ENCODE measurements at regions not wholly inside any gene's neighbourhood (a gene's known extent, or its start where the extent isn't known, plus 50 kb on each side); places are given as distances from the start of the nearest gene placed in this dataset.

DNA sequence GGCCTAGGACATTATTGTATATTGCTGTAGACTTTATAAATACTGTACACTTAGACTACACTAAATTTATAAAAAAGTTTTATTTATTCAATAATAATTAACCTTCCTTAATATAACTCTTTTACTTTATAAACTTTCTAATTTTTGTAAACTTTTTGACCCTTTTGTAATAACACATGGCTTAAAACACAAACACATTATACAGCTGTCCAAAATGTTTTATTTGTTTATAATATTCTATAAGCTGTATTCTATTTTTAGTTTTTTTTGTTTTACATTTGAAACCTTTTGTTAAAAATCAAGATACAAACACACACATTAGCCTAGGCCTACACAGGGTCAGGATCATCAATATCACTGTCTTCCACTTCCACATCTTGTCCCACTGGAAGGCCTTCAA, 190.0 kb downstream of the BMP4 start:
- H3K4me3 ChIP-seq: no peak overlapping the region
- no peaks in the 10 kb centered on the region for H3K27me3 ChIP-seq (ENCODE audit: insufficient read depth, low read depth)
- intact Hi-C loops (cut with micrococcal nuclease; ENCODE audit: unreplicated experiment): no loop called here
- ChIA-PET POLR2A (ENCODE audit: unreplicated experiment) (no interaction called here), CTCF (no interaction called here)
- H3K4me2 ChIP-seq: no peak overlapping the region
- H3K27ac ChIP-seq: no peak overlapping the region
- no peak for DNase-seq
- H3K9me3 ChIP-seq (ENCODE audit: insufficient read depth, low read depth): no peaks in the 10 kb centered on the region
- H3K9me2 ChIP-seq (ENCODE audit: insufficient read depth): no peaks in the 10 kb centered on the region
- TF ChIP-seq EZH2 (IDR thresholded peaks at IDR 0.05; ENCODE audit: low read depth): no peak
- TF ChIP-seq, protein P1, sequence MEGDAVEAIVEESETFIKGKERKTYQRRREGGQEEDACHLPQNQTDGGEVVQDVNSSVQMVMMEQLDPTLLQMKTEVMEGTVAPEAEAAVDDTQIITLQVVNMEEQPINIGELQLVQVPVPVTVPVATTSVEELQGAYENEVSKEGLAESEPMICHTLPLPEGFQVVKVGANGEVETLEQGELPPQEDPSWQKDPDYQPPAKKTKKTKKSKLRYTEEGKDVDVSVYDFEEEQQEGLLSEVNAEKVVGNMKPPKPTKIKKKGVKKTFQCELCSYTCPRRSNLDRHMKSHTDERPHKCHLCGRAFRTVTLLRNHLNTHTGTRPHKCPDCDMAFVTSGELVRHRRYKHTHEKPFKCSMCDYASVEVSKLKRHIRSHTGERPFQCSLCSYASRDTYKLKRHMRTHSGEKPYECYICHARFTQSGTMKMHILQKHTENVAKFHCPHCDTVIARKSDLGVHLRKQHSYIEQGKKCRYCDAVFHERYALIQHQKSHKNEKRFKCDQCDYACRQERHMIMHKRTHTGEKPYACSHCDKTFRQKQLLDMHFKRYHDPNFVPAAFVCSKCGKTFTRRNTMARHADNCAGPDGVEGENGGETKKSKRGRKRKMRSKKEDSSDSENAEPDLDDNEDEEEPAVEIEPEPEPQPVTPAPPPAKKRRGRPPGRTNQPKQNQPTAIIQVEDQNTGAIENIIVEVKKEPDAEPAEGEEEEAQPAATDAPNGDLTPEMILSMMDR (conservative IDR thresholded peaks at IDR 0.05): no peak
- H3K79me2 ChIP-seq (ENCODE audit: low read depth): no peaks in the 10 kb centered on the region
- no peaks in the 10 kb centered on the region for H3K4me1 ChIP-seq (replicated peaks; ENCODE audit: insufficient read depth)
- H2AFZ ChIP-seq: no peak overlapping the region
- no peaks in the 10 kb centered on the region for H3F3A ChIP-seq (ENCODE audit: insufficient read depth, low read depth)
- no peaks in the 10 kb centered on the region for H3K36me3 ChIP-seq (ENCODE audit: low read depth)
- no TSS peak for BruUV-seq (replicated peaks)
- no peaks in the 10 kb centered on the region for H4K20me1 ChIP-seq (ENCODE audit: insufficient read depth)

DNA sequence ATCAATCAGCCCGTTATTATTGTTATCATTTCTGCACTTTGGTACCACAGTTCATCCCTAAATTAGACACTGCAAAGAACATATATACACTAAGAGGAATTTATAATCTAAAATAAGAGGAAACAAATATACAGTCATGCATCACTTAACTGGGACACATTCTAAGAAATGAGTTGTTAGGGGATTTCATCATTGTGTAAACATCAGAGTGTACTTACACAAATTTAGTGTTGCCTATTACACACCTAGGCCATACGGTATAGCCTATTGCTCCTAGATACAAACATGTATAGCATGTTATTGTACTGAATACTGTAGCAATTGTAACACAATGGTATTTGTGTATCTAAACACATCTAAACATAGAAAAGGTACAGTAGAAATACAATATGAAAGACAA, 190.5 kb downstream of the BMP4 start:
- TF ChIP-seq, protein P1 (conservative IDR thresholded peaks at IDR 0.05): no peak
- no peak for TF ChIP-seq EZH2 (IDR thresholded peaks at IDR 0.05; ENCODE audit: low read depth)
- DNase-seq: no peak
- Histone ChIP-seq H3K4me3 (no peak overlapping the region), H3K4me2 (no peak overlapping the region), H3K9me3 (ENCODE audit: insufficient read depth, low read depth) (no peaks in the 10 kb centered on the region), H3K79me2 (ENCODE audit: low read depth) (no peaks in the 10 kb centered on the region), H3K9me2 (ENCODE audit: insufficient read depth) (no peaks in the 10 kb centered on the region), H3F3A (ENCODE audit: insufficient read depth, low read depth) (no peaks in the 10 kb centered on the region), H3K27me3 (ENCODE audit: insufficient read depth, low read depth) (no peaks in the 10 kb centered on the region), H2AFZ (no peak overlapping the region), H3K27ac (no peak overlapping the region), H3K36me3 (ENCODE audit: low read depth) (no peaks in the 10 kb centered on the region), H3K4me1 (replicated peaks; ENCODE audit: insufficient read depth) (no peaks in the 10 kb centered on the region), H4K20me1 (ENCODE audit: insufficient read depth) (no peaks in the 10 kb centered on the region)
- BruUV-seq (replicated peaks): no TSS peak
- ChIA-PET POLR2A (ENCODE audit: unreplicated experiment) (no interaction called here), CTCF (no interaction called here)
- intact Hi-C loops (cut with micrococcal nuclease; ENCODE audit: unreplicated experiment): no loop called here

DNA sequence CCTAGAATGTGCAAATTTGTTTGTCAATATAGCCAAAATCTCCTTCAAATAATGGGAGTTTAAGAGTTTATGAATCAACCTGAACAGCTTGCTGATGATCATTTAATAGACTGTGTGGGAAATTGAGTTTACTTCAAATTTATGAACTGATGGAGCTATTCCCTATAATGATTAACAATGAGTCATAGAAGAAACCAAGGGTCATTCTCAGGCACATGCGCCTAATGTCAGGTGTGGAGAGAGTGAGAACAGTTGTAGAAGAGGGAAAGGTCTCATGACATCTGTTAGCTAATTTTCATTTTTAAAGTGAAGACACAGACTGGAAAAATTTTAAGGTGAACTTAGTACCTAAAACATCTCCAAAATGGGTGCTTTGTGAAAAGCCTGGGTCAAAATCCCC, 191.8 kb downstream of the BMP4 start:
- Histone ChIP-seq H3K9me3 (ENCODE audit: insufficient read depth, low read depth) (no peaks in the 10 kb centered on the region), H3K4me2 (no peak overlapping the region), H2AFZ (no peak overlapping the region), H3K27ac (no peak overlapping the region), H3K9me2 (ENCODE audit: insufficient read depth) (no peaks in the 10 kb centered on the region), H3K4me3 (no peak overlapping the region), H3K79me2 (ENCODE audit: low read depth) (no peaks in the 10 kb centered on the region), H3K36me3 (ENCODE audit: low read depth) (no peaks in the 10 kb centered on the region), H4K20me1 (ENCODE audit: insufficient read depth) (no peaks in the 10 kb centered on the region), H3K4me1 (replicated peaks; ENCODE audit: insufficient read depth) (no peaks in the 10 kb centered on the region), H3K27me3 (ENCODE audit: insufficient read depth, low read depth) (no peaks in the 10 kb centered on the region), H3F3A (ENCODE audit: insufficient read depth, low read depth) (no peaks in the 10 kb centered on the region)
- POLR2A ChIA-PET (ENCODE audit: unreplicated experiment): no interaction called here
- no peak for TF ChIP-seq EZH2 (IDR thresholded peaks at IDR 0.05; ENCODE audit: low read depth)
- TF ChIP-seq, protein P1 (conservative IDR thresholded peaks at IDR 0.05): no peak
- intact Hi-C loops (cut with micrococcal nuclease; ENCODE audit: unreplicated experiment): no loop called here
- BruUV-seq (replicated peaks): no TSS peak
- DNase-seq: no peak
- CTCF ChIA-PET: no interaction called here
